ENCODE measurements at regions not wholly inside any gene's neighbourhood (a gene's known extent, or its start where the extent isn't known, plus 50 kb on each side); places are given as distances from the start of the nearest gene placed in this dataset.

DNA sequence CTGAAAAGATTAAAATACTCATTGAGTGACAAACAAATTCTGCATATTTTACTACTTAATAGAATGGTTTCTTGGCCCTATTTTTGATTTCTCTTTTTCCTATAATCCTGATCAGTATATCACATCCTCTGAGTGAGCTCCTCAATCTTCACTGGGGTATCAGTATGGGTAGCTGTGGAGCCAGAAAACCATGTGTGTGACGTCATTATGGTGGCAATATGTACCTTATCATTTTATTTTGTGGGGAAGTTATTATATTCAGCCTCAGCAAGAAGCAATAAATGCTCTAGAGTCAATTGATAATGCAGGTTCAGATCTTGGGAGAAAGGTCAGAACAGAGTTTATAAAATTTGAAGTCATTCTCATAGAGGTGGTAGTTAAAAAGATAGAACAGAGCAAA is 1135.7 kb upstream of the CADM2 start:
- no peak overlapping the region for H3K27ac ChIP-seq (ENCODE audit: extremely low read depth, low read depth, low read length)
- H3K9me3 ChIP-seq (ENCODE audit: control insufficient read depth, insufficient read depth, low read depth, low read length) = no peaks in the 10 kb centered on the region
- ChIA-PET CTCF (no interaction called here), POLR2A (no interaction called here)
- no peaks in the 10 kb centered on the region for H3K36me3 ChIP-seq (ENCODE audit: control insufficient read depth in 2 of 2, insufficient read depth in 1 of 2, low read length in 2 of 2)
- H3K4me1 ChIP-seq (ENCODE audit: control insufficient read depth, insufficient read depth, low read length) = no peaks in the 10 kb centered on the region
- H3K4me3 ChIP-seq (ENCODE audit: low read depth, low read length) = no peak overlapping the region
- TF ChIP-seq ZNF629 (tag by site-specific recombination; IDR thresholded peaks at IDR 0.05) = no peak
- TF ChIP-seq ZSCAN16 (tag by site-specific recombination; IDR thresholded peaks at IDR 0.05) = no peak
- TF ChIP-seq ZNF558 (tag by site-specific recombination; IDR thresholded peaks at IDR 0.05) = no peak
- TF ChIP-seq ZNF654 (tag by site-specific recombination; IDR thresholded peaks at IDR 0.05; ENCODE audit: low read depth) = no peak
- TF ChIP-seq ZNF214 (tag by site-specific recombination; IDR thresholded peaks at IDR 0.05; ENCODE audit: borderline replicate concordance) = no peak
- no peak for TF ChIP-seq GLIS2 (tag by site-specific recombination; IDR thresholded peaks at IDR 0.05)
- TF ChIP-seq FEZF1 (tag by site-specific recombination; IDR thresholded peaks at IDR 0.05) = no peak
- TF ChIP-seq MZF1 (tag by site-specific recombination; IDR thresholded peaks at IDR 0.05; ENCODE audit: borderline replicate concordance) = no peak
- TF ChIP-seq ZNF114 (tag by site-specific recombination; IDR thresholded peaks at IDR 0.05) = no peak
- TF ChIP-seq, protein P1, sequence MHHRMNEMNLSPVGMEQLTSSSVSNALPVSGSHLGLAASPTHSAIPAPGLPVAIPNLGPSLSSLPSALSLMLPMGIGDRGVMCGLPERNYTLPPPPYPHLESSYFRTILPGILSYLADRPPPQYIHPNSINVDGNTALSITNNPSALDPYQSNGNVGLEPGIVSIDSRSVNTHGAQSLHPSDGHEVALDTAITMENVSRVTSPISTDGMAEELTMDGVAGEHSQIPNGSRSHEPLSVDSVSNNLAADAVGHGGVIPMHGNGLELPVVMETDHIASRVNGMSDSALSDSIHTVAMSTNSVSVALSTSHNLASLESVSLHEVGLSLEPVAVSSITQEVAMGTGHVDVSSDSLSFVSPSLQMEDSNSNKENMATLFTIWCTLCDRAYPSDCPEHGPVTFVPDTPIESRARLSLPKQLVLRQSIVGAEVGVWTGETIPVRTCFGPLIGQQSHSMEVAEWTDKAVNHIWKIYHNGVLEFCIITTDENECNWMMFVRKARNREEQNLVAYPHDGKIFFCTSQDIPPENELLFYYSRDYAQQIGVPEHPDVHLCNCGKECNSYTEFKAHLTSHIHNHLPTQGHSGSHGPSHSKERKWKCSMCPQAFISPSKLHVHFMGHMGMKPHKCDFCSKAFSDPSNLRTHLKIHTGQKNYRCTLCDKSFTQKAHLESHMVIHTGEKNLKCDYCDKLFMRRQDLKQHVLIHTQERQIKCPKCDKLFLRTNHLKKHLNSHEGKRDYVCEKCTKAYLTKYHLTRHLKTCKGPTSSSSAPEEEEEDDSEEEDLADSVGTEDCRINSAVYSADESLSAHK (tag by site-specific recombination; IDR thresholded peaks at IDR 0.05) = no peak
- no peak for TF ChIP-seq SCRT1 (tag by site-specific recombination; IDR thresholded peaks at IDR 0.05; ENCODE audit: borderline replicate concordance)
- no peak for TF ChIP-seq ZFP41 (tag by site-specific recombination; IDR thresholded peaks at IDR 0.05; ENCODE audit: borderline replicate concordance)
- TF ChIP-seq ZNF366 (tag by site-specific recombination; conservative IDR thresholded peaks at IDR 0.05) = no peak
- TF ChIP-seq ZXDB (tag by site-specific recombination; IDR thresholded peaks at IDR 0.05) = no peak
- TF ChIP-seq ZNF791 (tag by site-specific recombination; IDR thresholded peaks at IDR 0.05) = no peak

DNA sequence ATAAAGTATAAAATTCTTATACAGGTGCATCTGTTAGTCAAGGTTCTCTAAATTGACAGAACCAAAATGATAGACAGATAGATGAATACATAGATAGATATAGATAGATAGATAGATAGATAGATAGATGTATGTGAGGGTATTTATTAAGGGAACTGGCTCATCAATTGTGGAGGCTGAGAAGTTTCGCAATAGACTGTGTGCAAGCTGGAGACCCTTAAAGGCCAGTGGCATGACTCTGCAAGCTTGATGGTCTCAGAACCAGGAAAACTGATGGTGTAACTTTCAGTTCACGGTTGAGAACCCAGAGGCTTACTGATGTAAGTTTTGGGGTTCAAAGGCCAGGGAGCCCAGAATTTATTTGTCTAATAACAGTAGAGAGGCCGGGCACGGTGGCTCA is 1123.7 kb upstream of the CADM2 start:
- ChIA-PET CTCF (no interaction called here), POLR2A (no interaction called here)
- Histone ChIP-seq H3K27ac (ENCODE audit: extremely low read depth, low read depth, low read length) (no peak overlapping the region), H3K36me3 (ENCODE audit: control insufficient read depth in 2 of 2, insufficient read depth in 1 of 2, low read length in 2 of 2) (no peaks in the 10 kb centered on the region), H3K4me1 (ENCODE audit: control insufficient read depth, insufficient read depth, low read length) (no peaks in the 10 kb centered on the region), H3K9me3 (ENCODE audit: control insufficient read depth, insufficient read depth, low read depth, low read length) (no peaks in the 10 kb centered on the region), H3K4me3 (ENCODE audit: low read depth, low read length) (no peak overlapping the region)
- TF ChIP-seq ZNF146 (tag by site-specific recombination; IDR thresholded peaks at IDR 0.05) = no peak
- no peak for TF ChIP-seq ZNF76 (tag by site-specific recombination; IDR thresholded peaks at IDR 0.05; ENCODE audit: borderline replicate concordance, low read depth)
- TF ChIP-seq, protein P2, sequence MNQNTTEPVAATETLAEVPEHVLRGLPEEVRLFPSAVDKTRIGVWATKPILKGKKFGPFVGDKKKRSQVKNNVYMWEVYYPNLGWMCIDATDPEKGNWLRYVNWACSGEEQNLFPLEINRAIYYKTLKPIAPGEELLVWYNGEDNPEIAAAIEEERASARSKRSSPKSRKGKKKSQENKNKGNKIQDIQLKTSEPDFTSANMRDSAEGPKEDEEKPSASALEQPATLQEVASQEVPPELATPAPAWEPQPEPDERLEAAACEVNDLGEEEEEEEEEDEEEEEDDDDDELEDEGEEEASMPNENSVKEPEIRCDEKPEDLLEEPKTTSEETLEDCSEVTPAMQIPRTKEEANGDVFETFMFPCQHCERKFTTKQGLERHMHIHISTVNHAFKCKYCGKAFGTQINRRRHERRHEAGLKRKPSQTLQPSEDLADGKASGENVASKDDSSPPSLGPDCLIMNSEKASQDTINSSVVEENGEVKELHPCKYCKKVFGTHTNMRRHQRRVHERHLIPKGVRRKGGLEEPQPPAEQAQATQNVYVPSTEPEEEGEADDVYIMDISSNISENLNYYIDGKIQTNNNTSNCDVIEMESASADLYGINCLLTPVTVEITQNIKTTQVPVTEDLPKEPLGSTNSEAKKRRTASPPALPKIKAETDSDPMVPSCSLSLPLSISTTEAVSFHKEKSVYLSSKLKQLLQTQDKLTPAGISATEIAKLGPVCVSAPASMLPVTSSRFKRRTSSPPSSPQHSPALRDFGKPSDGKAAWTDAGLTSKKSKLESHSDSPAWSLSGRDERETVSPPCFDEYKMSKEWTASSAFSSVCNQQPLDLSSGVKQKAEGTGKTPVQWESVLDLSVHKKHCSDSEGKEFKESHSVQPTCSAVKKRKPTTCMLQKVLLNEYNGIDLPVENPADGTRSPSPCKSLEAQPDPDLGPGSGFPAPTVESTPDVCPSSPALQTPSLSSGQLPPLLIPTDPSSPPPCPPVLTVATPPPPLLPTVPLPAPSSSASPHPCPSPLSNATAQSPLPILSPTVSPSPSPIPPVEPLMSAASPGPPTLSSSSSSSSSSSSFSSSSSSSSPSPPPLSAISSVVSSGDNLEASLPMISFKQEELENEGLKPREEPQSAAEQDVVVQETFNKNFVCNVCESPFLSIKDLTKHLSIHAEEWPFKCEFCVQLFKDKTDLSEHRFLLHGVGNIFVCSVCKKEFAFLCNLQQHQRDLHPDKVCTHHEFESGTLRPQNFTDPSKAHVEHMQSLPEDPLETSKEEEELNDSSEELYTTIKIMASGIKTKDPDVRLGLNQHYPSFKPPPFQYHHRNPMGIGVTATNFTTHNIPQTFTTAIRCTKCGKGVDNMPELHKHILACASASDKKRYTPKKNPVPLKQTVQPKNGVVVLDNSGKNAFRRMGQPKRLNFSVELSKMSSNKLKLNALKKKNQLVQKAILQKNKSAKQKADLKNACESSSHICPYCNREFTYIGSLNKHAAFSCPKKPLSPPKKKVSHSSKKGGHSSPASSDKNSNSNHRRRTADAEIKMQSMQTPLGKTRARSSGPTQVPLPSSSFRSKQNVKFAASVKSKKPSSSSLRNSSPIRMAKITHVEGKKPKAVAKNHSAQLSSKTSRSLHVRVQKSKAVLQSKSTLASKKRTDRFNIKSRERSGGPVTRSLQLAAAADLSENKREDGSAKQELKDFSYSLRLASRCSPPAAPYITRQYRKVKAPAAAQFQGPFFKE (tag by site-specific recombination; IDR thresholded peaks at IDR 0.05; ENCODE audit: borderline replicate concordance) = no peak
- no peak for TF ChIP-seq ZNF354C (tag by site-specific recombination; IDR thresholded peaks at IDR 0.05; ENCODE audit: borderline replicate concordance, low read depth)
- TF ChIP-seq, protein P3, sequence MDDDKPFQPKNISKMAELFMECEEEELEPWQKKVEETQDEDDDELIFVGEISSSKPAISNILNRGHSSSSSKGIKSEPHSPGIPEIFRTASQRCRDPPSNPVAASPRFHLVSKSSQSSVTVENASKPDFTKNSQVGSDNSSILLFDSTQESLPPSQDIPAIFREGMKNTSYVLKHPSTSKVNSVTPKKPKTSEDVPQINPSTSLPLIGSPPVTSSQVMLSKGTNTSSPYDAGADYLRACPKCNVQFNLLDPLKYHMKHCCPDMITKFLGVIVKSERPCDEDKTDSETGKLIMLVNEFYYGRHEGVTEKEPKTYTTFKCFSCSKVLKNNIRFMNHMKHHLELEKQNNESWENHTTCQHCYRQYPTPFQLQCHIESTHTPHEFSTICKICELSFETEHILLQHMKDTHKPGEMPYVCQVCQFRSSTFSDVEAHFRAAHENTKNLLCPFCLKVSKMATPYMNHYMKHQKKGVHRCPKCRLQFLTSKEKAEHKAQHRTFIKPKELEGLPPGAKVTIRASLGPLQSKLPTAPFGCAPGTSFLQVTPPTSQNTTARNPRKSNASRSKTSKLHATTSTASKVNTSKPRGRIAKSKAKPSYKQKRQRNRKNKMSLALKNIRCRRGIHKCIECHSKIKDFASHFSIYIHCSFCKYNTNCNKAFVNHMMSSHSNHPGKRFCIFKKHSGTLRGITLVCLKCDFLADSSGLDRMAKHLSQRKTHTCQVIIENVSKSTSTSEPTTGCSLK (tag by site-specific recombination; IDR thresholded peaks at IDR 0.05) = no peak
- no peak for TF ChIP-seq ZNF138 (tag by site-specific recombination; IDR thresholded peaks at IDR 0.05; ENCODE audit: borderline replicate concordance)
- no peak for TF ChIP-seq MZF1 (tag by site-specific recombination; IDR thresholded peaks at IDR 0.05; ENCODE audit: borderline replicate concordance)
- TF ChIP-seq ZBTB8A (tag by site-specific recombination; IDR thresholded peaks at IDR 0.05) = no peak
- TF ChIP-seq ZNF121 (tag by site-specific recombination; IDR thresholded peaks at IDR 0.05) = no peak
- TF ChIP-seq GLI2 (tag by site-specific recombination; IDR thresholded peaks at IDR 0.05; ENCODE audit: borderline replicate concordance, low read depth) = no peak
- no peak for TF ChIP-seq ZNF221 (tag by site-specific recombination; IDR thresholded peaks at IDR 0.05; ENCODE audit: borderline replicate concordance)
- TF ChIP-seq KLF7 (tag by site-specific recombination; IDR thresholded peaks at IDR 0.05; ENCODE audit: borderline replicate concordance) = no peak

Measured in HEK293 (cell line).